ENCODE measurements at regions not wholly inside any gene's neighbourhood (a gene's known extent, or its start where the extent isn't known, plus 50 kb on each side); places are given as distances from the start of the nearest gene placed in this dataset.
"Not testable (repeated sequence)": the region's sequence is repeated elsewhere in the genome, so short reads cannot be mapped to it uniquely, and the experiment has no call there.

- no peak for DNase-seq (ENCODE audit: low spot score)
Observed at GRCh38 chr2:191476901-191477300, 201.0 kb upstream of the NABP1 start.

DNA sequence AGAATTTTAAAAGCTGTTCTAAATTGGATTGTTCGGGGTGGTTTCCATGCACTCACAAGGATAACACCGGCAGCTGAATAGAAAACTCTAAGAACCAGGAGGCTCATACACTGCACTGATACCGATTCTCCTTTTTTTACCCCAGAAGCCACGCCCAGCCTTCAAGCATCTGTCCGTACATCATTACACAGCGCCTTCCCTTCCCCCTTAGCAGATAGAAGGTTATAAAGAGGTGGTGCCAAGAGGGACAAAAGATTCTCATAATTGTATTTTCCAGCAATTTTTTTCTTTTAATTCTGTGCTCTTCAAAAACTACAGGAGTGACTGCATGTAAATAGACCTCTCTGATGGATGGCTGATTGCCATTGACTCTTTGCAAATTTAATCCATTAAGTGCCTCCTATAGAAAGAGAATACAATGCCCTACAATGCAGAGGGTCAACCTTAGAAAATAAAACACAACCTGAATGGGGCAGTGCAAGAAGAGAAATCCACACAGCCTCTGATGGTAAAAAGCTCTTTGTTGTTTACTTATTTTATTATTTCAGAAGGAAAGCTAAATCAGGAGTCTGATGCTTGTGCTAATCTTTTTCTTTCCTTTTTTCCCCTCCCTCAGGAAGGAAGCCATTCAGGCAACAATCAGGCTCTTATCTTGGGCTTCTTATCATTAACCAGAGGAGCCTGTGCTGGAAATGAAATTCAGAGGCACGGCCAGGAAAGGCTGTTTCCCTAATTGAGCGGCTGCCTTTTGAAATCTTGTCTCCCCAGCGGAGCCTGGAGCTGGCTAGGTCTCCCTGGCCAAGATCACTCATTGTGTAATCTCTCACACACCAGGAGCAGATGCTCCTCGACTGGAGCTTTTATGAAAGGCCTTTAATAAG is 198.9 kb upstream of the NABP1 start:
- DNase-seq (ENCODE audit: low spot score) = peak; percentile 78

- no peak for DNase-seq (ENCODE audit: low spot score)
Observed at GRCh38 chr2:191479680-191480023, 198.3 kb upstream of the NABP1 start.

GRCh38 chr2:191481305-191482070 is 196.4 kb upstream of the NABP1 start:
- no peak for DNase-seq (ENCODE audit: low spot score)

DNA sequence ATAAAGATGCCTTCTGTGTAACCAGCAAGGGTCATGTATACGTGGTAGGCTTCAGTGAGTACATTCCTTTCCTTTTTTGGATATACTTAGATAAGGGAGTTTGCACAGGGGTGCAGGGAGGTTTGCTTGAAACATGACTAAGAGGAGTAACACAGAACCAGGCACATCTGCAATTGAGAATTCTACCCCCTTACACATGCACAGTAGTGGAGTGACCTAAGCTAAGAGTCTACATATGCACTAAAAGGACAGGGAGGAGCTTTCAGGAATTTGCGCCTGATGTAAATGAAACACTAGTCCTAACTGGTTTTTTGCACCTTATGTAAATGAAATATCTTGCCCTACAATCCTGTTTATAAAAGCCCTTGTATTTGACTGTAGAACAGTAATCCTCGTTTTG is 194.8 kb upstream of the NABP1 start:
- DNase-seq (ENCODE audit: low spot score) = no peak

GRCh38 chr2:191486584-191487320 is 191.2 kb upstream of the NABP1 start:
- DNase-seq (ENCODE audit: low spot score) = peak; percentile 95

DNA sequence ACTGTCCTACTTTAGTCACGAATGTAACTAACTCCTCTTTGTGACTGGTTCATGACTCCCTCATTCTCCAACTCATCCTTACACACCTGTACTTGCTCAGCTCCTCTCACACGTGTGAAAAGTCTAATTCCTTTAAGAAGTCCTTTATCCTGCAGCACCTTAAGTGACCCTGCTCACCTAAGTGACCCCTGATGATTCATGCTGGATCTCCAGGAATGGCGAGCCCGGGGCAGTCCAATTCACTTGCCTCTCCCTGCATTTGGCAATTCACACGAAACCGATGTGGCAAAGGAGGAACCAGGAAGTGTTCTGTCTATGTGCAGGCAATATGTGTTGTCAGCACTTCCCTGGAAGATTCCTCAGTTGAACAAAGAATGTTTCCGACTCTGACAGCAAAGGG is 189.8 kb upstream of the NABP1 start:
- peak; percentile 60 for DNase-seq (ENCODE audit: low spot score)

DNA sequence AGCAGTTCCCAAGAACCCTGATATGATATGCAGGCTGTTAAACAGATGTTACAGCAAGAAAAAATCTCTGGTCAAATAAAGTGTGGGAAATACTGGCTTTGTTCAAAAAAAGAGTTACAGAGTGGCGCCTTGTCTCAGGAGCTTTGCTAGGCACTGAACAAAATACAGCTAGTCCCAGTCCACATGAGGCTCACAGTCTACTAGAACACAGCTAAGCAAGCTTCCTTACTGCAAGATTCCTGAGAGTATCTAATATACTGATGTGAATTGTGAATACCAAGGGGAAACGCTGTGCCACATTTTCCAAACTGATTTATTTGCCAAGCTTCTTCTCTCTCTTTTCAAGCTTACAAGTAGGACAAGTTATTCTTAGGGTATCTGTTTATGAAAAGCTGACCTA is 188.8 kb upstream of the NABP1 start:
- DNase-seq (ENCODE audit: low spot score) = no peak

DNA sequence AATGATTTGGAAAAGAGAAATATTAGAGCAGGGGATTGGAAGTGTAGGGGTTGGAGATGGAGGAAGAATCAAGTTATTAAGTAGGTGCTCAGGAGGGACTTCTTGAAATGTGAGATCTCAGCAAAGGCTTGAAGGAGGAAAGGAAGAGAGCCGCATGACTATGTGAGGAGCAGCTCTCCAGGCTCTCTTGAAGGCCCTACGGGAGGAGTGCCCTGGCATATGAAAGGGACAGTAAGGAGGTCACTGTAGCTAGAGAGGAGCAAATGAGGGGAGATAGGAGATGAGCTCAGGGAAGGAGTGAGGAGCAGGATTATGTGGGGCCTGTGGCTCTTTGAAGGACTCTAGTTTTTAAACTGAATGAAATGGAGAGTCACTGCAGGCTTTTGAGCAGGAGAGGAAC is 181.1 kb upstream of the NABP1 start:
- DNase-seq (ENCODE audit: low spot score) = no peak

GRCh38 chr2:191497822-191498221 is 180.1 kb upstream of the NABP1 start:
- DNase-seq (ENCODE audit: low spot score) = no peak

- DNase-seq (ENCODE audit: low spot score) = no peak
Observed at GRCh38 chr2:191499050-191499449, 178.9 kb upstream of the NABP1 start.

- peak; percentile 61 for DNase-seq (ENCODE audit: low spot score)
Observed at GRCh38 chr2:191499874-191500565, 177.9 kb upstream of the NABP1 start.

DNA sequence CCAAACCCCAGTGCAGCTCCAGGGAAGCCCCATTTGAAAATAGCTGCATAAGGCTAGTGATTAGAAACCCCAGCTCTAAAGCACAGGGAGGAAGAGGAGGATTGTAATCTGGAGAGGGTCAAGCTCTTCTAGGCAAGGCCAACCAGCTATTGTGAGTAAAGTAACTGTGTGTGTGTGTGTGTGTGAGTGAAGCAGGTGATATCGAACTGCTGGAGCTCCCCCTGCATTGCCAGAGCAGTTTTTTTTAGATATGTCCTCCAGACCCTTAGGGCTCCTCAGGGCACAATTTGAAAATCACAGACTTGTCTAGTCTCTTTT is 177.4 kb upstream of the NABP1 start:
- DNase-seq (ENCODE audit: low spot score) = no peak

DNA sequence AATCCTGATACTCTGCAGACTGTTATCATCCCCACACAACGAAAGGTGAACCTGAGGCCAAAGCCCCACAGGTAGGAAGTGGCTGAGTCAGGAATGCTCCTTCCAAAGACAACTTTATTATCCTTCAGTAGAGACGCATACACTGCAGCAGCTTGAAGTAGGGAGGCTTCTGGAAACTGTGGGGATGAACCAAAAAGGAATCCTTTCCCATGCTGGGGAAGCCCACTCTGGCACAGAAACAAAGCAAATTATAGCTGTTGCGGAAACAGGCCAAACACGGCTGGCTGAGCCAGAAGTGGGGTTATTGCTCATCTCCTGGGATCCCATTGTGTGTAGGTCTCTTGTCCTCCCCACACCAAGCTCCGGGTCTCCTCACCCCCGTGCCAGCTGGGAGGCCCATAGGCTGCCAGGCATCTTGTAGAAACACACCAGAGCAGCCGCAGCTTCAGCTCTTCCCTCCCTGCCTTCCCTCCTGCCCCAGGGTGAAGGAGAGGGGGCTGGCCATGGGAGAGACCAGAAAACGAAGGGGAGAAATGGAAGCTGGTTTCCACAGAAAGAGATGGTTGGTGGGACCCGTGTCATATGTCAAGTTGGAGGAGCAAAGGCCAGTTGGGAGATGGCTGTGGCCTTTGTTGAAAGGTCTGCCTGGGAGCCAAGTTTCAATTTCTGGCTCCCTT is 176.9 kb upstream of the NABP1 start:
- DNase-seq (ENCODE audit: low spot score) = no peak

DNA sequence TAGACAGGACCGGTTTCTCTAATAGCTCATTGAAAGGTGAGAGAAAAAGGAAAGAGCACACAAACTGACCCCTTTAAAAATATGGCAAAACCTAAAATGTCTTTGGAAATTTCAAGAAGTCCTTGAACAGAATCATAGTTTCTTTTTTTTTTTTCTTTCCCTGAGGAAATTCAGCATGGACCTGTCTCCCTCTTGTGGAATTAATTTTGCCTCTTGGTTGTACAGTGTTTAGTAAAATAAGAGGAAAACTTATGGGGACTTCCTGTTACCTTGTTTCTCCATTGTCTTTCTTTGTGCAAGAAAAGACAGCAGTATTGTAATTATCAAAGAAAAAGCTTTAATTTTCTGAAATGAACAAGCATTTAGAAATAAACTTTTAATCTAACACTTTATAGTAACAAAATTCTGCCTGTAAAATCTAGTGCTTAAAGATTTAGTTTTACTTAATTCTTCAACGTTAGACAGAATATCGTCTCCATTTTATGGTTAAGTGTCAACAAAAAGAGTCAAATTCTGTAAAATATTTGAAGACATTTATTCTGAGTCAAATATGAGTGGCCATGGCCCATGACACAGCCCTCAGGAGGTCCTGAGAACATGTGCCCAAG is 176.3 kb upstream of the NABP1 start:
- peak; percentile 62 for DNase-seq (ENCODE audit: low spot score)

DNA sequence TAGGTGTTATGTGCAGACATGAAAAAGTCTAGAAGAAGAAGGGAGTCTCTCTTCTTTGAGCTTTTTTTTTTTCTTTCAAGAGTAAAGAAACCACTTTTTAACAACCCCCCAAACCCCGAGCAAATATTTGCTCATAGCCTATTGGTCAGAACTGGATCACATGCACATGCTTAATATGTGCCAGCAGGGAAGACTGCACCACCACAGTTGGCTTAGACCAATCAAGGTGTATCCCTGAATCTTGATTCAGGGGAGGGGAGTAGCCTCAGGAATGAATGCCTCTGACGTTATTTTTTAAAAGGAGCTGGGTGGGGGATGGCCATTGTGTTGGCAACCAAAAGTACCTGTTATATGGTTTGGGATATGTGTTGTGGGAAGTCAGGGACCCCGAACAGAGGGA is 171.4 kb upstream of the NABP1 start:
- DNase-seq (ENCODE audit: low spot score) = no peak

DNA sequence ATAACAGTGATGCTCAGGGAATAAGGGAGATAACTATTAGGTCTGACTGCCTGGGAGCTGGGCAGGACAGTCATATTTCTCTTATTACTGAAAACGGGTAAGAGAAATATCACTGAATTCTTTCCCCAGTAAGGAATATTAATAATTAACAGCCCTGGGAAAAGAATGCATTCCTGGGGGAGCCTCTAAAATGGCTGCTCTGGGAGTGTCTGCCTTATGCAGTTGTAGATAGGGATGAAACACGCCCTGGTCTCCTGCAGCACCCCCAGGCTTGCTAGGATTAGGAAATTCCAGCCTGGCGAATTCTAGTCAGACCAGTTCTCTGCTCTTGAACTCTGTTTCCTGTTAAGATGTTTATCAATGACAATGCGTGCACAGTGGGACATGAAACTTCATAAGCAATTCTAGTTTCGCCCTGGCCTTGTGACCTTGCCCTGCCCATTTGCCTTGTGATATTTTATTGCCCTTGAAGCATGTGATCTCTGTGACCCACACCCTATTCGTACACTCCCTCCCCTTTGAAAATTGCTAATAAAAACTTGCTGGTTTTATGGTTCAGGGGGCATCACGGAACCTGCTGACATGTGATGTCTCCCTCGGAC is 170.6 kb upstream of the NABP1 start:
- not testable (repeated sequence) for DNase-seq (ENCODE audit: low spot score)

- DNase-seq (ENCODE audit: low spot score) = no peak
Observed at GRCh38 chr2:191508738-191509137, 169.2 kb upstream of the NABP1 start.

DNA sequence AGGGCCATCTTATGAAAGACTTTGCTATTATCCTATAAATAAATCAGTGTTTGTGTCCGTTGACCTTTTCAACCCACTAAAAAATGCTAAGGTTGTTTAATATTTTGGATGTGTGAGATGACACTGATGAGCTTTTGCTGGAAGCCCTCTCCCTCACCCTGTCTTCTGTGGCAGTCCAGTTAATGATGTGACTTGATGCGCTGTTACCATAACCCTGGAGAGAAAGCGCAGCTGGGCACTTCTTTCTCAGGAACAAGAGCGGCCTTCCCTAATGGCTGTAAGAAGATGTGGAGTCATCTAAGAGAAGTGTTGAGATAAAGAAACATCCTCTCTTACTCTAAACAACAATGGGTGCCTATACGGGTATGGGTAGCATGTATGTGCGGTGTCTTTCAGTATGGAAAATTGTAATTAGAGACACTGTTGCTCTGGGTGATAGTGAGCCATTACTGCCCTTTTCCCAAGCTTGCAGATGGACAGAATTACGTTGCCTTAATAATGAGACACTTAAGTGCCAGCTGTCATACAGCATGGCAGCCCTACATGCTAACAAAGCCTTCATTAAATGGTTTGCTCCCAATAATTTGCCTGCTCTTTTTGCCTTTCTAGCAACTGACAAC is 165.6 kb upstream of the NABP1 start:
- DNase-seq (ENCODE audit: low spot score) = no peak

GRCh38 chr2:191512874-191513273 is 165.1 kb upstream of the NABP1 start:
- no peak for DNase-seq (ENCODE audit: low spot score)

Data from AG20443 (cell line).